ENCODE measurements at regions not wholly inside any gene's neighbourhood (a gene's known extent, or its start where the extent isn't known, plus 50 kb on each side); places are given as distances from the start of the nearest gene placed in this dataset.

GRCh38 chr4:156459584-156459983 lies 505.9 kb upstream of the CTSO start:
- H3K4me1 ChIP-seq, result no peaks in the 10 kb centered on the region
- H3K36me3 ChIP-seq, result no peaks in the 10 kb centered on the region
- intact Hi-C loops (cut with DNase I), result no loop called here
- DNase-seq, result no peak
- H3K27me3 ChIP-seq, result no peaks in the 10 kb centered on the region
- no peaks in the 10 kb centered on the region for H3K9me3 ChIP-seq
- H3K27ac ChIP-seq, result no peak overlapping the region
- TF ChIP-seq CTCF (IDR thresholded peaks at IDR 0.05), result no peak
- H3K4me3 ChIP-seq, result no peak overlapping the region
- no peak overlapping the region for H3K9ac ChIP-seq (ENCODE audit: low read depth in 2 of 2, low read length in 2 of 2)

DNA sequence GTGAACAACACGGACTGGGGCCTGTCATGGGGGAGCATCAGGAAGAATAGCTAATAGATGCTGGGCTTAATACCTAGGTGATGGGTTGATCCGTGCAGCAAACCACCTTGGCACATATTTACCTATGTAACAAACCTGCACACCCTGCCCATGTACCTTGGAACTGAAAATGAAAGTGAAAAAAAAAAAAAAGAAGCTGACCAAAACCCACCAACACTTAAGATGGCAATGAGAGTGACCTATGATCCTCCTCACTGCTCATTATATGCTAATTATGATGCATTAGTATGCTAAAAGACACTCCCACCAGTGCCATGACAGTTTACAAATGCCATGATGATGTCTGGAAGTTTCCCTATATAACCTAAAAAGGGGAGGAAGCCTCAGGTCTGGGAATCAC lies 503.2 kb upstream of the CTSO start:
- Histone ChIP-seq H3K36me3 (no peaks in the 10 kb centered on the region), H3K27me3 (no peaks in the 10 kb centered on the region), H3K9me3 (no peaks in the 10 kb centered on the region), H3K4me1 (no peaks in the 10 kb centered on the region), H3K27ac (no peak overlapping the region), H3K9ac (ENCODE audit: low read depth in 2 of 2, low read length in 2 of 2) (no peak overlapping the region), H3K4me3 (no peak overlapping the region)
- intact Hi-C loops (cut with DNase I), result no loop called here
- TF ChIP-seq CTCF (IDR thresholded peaks at IDR 0.05), result no peak
- no peak for DNase-seq

- H3K9ac ChIP-seq (ENCODE audit: low read depth in 2 of 2, low read length in 2 of 2), result no peak overlapping the region
- intact Hi-C loops (cut with DNase I), result no loop called here
- H3K9me3 ChIP-seq, result no peaks in the 10 kb centered on the region
- no peak for DNase-seq
- H3K4me1 ChIP-seq, result no peaks in the 10 kb centered on the region
- no peaks in the 10 kb centered on the region for H3K36me3 ChIP-seq
- no peak for TF ChIP-seq CTCF (IDR thresholded peaks at IDR 0.05)
- H3K4me3 ChIP-seq, result no peak overlapping the region
- no peak overlapping the region for H3K27ac ChIP-seq
- H3K27me3 ChIP-seq, result no peaks in the 10 kb centered on the region
These were observed 489.8 kb upstream of the CTSO start for GRCh38 chr4:156443488-156443887.

GRCh38 chr4:156442912-156443311 lies 489.2 kb upstream of the CTSO start:
- TF ChIP-seq CTCF (IDR thresholded peaks at IDR 0.05), result no peak
- DNase-seq, result no peak
- H3K9me3 ChIP-seq, result no peaks in the 10 kb centered on the region
- no peaks in the 10 kb centered on the region for H3K4me1 ChIP-seq
- intact Hi-C loops (cut with DNase I), result no loop called here
- no peak overlapping the region for H3K27ac ChIP-seq
- H3K9ac ChIP-seq (ENCODE audit: low read depth in 2 of 2, low read length in 2 of 2), result no peak overlapping the region
- H3K27me3 ChIP-seq, result no peaks in the 10 kb centered on the region
- no peaks in the 10 kb centered on the region for H3K36me3 ChIP-seq
- H3K4me3 ChIP-seq, result no peak overlapping the region

- no peak for DNase-seq
- no peak overlapping the region for H3K4me3 ChIP-seq
- H3K27me3 ChIP-seq, result no peaks in the 10 kb centered on the region
- no peaks in the 10 kb centered on the region for H3K4me1 ChIP-seq
- intact Hi-C loops (cut with DNase I), result no loop called here
- no peaks in the 10 kb centered on the region for H3K36me3 ChIP-seq
- no peaks in the 10 kb centered on the region for H3K9me3 ChIP-seq
- H3K9ac ChIP-seq (ENCODE audit: low read depth in 2 of 2, low read length in 2 of 2), result no peak overlapping the region
- no peak overlapping the region for H3K27ac ChIP-seq
- TF ChIP-seq CTCF (IDR thresholded peaks at IDR 0.05), result no peak
These were observed 486.0 kb upstream of the CTSO start for GRCh38 chr4:156439576-156440200.
